Type B pancreatic cell (in vitro differentiated cells): ENCODE measurements at regions not wholly inside any gene's neighbourhood (a gene's known extent, or its start where the extent isn't known, plus 50 kb on each side); places are given as distances from the start of the nearest gene placed in this dataset.

Experiments
- DNase-seq: peaks from one replicate; pipeline ENCODE4 v3.0.0; 2021; ENCODE audit warnings: mixed read lengths; ENCODE audit not compliant: unreplicated experiment; ENCODE audit errors: extremely low spot score
- H3K27ac Mint-ChIP-seq: 2 replicates; pipeline ENCODE4 v1.8.0; 2021; ENCODE audit warnings: mild to moderate bottlenecking, mixed read lengths
- H3K27me3 Mint-ChIP-seq: 2 replicates; pipeline ENCODE4 v1.8.0; 2021; ENCODE audit warnings: mixed read lengths
- H3K36me3 Mint-ChIP-seq: 2 replicates; pipeline ENCODE4 v1.8.0; 2021; ENCODE audit warnings: mixed read lengths
- H3K4me1 Mint-ChIP-seq: one replicate; pipeline ENCODE4 v1.8.0; 2021; ENCODE audit warnings: mixed read lengths; ENCODE audit not compliant: unreplicated experiment
- H3K4me3 Mint-ChIP-seq: 2 replicates; pipeline ENCODE4 v1.8.0; 2021; ENCODE audit warnings: mild to moderate bottlenecking, mixed read lengths
- H3K9me3 Mint-ChIP-seq: 2 replicates; pipeline ENCODE4 v1.8.0; 2021; ENCODE audit warnings: mixed read lengths
- TF ChIP-seq, protein P1 (sequence below): fragments of 200-600 bp; sonication (generic); conservative IDR thresholded peaks from 2 replicates; pipeline ENCODE4 v1.5.0; 2021; ENCODE audit warnings: antibody characterized with exemption, mild to moderate bottlenecking

DNA sequence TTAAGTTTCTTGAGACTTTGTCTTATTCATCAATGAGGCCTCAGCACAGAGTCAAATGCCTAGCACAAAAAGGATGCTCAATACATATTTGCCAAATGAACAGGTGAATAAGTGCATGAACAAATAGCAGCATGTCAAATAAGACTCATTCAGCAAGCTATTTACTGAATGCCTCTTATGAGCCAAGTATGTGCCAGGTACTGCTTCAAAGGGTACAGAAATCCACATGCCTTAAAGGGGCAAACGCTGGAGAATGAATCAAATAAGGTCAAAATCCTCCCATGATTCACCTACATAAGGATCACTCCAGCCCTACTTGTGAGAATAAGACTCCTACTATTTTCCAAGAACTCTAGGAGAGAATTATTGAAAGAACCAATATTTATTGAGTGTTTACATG lies 260.2 kb upstream of the CPEB2 start:
- H3K27ac Mint-ChIP-seq, result no peak overlapping the region
- H3K9me3 Mint-ChIP-seq, result no peaks in the 10 kb centered on the region
- no peaks in the 10 kb centered on the region for H3K4me1 Mint-ChIP-seq
- peaks cover 5% of the 10 kb centered on the region for H3K27me3 Mint-ChIP-seq
- DNase-seq, result no peak
- H3K36me3 Mint-ChIP-seq, result no peaks in the 10 kb centered on the region
- TF ChIP-seq, protein P1, sequence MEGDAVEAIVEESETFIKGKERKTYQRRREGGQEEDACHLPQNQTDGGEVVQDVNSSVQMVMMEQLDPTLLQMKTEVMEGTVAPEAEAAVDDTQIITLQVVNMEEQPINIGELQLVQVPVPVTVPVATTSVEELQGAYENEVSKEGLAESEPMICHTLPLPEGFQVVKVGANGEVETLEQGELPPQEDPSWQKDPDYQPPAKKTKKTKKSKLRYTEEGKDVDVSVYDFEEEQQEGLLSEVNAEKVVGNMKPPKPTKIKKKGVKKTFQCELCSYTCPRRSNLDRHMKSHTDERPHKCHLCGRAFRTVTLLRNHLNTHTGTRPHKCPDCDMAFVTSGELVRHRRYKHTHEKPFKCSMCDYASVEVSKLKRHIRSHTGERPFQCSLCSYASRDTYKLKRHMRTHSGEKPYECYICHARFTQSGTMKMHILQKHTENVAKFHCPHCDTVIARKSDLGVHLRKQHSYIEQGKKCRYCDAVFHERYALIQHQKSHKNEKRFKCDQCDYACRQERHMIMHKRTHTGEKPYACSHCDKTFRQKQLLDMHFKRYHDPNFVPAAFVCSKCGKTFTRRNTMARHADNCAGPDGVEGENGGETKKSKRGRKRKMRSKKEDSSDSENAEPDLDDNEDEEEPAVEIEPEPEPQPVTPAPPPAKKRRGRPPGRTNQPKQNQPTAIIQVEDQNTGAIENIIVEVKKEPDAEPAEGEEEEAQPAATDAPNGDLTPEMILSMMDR, result no peak
- no peak overlapping the region for H3K4me3 Mint-ChIP-seq

DNA sequence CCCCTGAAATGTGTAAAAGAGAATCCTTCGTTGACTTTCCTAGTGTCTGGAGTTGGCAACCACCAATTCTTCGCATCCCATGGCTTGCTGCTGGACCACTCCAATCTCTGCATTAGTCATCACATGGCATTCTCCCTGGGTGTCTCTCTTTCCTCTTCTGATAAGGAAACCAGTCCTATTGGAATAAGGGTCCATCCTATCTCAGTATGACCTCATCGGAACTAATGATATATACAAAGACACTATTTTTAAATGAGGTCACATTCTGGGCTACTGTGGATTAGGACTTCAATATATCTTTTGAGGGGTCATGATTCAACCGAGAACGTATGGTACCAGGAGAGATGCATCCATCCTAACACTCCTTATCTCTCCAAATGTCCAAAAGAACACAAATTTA lies 259.1 kb upstream of the CPEB2 start:
- Mint-ChIP-seq H3K4me1 (no peaks in the 10 kb centered on the region), H3K36me3 (no peaks in the 10 kb centered on the region), H3K4me3 (no peak overlapping the region), H3K9me3 (no peaks in the 10 kb centered on the region), H3K27ac (no peak overlapping the region), H3K27me3 (peaks cover 5% of the 10 kb centered on the region)
- TF ChIP-seq, protein P1, result no peak
- DNase-seq, result no peak

DNA sequence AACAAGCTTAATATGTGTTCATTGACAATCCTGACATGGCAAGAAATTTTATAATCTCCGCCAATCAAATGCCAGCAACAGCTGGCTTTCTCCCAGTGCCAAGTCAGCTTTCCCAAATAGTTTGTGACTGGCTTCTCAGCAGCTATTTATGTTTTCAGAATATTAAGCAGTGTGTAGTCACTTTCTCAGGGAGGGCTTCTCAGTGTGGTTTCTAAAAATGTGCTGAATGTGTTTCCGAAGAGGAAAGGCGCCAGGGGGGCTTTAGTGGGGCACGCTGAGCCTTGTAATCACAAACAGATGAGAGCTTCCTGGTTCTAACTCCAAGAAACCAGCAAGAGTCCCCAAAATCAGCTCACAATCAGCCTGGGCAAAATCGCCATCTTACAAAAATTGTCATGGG lies 258.7 kb upstream of the CPEB2 start:
- Mint-ChIP-seq H3K27me3 (peaks cover 5% of the 10 kb centered on the region), H3K4me1 (no peaks in the 10 kb centered on the region), H3K36me3 (no peaks in the 10 kb centered on the region), H3K4me3 (no peak overlapping the region), H3K27ac (no peak overlapping the region), H3K9me3 (no peaks in the 10 kb centered on the region)
- DNase-seq, result no peak
- TF ChIP-seq, protein P1, result no peak

DNA sequence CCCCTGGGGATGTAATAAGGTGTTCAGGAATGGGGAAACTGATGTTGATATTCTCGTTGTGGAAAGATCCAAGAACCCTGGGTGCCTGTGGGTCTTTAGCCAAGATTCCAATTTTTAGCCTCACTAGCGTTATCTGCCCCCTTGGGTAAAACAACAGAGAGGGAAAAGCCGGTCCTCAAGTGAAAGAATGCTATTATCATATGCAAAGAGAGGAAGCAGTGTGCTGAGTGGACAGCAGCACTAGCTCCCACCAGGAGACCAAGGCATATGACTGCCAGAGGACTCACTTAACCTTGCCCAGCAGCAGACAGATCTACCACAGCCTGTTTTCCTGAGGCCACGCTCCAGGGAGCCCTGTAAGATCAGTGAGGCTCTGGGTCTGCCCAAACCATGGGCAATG lies 257.9 kb upstream of the CPEB2 start:
- Mint-ChIP-seq H3K9me3 (no peaks in the 10 kb centered on the region), H3K4me1 (no peaks in the 10 kb centered on the region), H3K27me3 (peaks cover 5% of the 10 kb centered on the region), H3K4me3 (no peak overlapping the region), H3K36me3 (no peaks in the 10 kb centered on the region), H3K27ac (no peak overlapping the region)
- no peak for DNase-seq
- TF ChIP-seq, protein P1, result no peak

DNA sequence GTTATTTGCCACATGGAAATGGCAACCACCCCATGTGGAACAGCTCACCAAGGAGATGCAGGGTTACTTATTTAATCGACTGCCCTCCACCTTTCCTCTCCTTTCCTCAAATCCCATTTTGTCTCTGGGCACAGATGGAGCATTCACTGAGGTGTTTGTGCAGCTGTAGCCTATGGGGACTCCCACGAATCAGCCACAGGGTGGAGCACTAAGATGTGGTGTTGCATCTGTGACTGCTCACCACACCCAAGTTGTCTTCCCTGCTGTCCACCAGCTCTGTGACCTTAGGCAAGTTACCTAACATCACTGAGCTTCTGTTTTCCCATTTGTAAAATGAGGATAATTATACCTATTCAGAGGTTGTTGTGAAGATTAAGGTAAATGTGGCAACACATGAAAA lies 252.4 kb upstream of the CPEB2 start:
- no peaks in the 10 kb centered on the region for H3K4me1 Mint-ChIP-seq
- no peak overlapping the region for H3K4me3 Mint-ChIP-seq
- no peaks in the 10 kb centered on the region for H3K27me3 Mint-ChIP-seq
- TF ChIP-seq, protein P1, result peak; percentile 40
- no peak for DNase-seq
- no peak overlapping the region for H3K27ac Mint-ChIP-seq
- H3K9me3 Mint-ChIP-seq, result peaks cover 11% of the 10 kb centered on the region
- H3K36me3 Mint-ChIP-seq, result no peaks in the 10 kb centered on the region
